ENCODE measurements at regions not wholly inside any gene's neighbourhood (a gene's known extent, or its start where the extent isn't known, plus 50 kb on each side); places are given as distances from the start of the nearest gene placed in this dataset.

DNA sequence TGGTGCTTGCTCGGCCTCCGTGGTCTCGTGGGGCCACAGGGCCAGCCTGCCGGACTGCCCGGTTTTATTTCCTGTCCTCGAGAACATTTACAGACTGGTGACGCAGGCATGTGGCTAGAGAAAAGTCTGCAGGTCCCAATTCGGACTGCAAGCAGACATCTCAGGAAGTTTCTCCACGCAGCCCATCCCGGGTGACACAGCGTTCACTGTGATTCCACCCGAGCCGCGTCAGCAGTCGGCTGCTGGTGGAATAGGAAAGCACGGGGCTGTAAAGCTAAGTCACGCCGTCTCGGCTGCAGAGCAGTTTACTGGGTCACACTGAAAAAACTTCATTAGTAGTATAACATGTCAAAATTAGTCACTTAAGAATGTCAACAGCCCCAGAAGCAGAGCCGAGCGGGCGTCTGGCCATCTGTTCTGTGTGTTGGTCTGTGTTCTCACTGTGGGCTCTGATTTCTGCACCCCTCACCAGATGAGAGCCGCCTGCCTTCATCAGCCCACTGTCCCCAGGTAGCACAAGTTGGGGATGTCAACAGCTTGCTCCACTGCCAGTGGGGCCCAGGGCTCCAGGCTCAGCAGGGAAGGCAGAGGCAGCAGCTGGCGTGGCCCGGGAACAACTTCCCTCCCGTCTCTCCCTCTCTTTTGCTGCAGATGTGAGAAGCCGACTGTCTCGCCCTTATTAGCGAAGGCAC, 363.7 kb downstream of the IRX2 start:
- Histone ChIP-seq H3K4me1 (no peaks in the 10 kb centered on the region), H3K27me3 (no peaks in the 10 kb centered on the region), H3K4me3 (no peak overlapping the region), H3K36me3 (no peaks in the 10 kb centered on the region), H3K27ac (no peak overlapping the region), H3K9me3 (no peaks in the 10 kb centered on the region)
- TF ChIP-seq, protein P1, sequence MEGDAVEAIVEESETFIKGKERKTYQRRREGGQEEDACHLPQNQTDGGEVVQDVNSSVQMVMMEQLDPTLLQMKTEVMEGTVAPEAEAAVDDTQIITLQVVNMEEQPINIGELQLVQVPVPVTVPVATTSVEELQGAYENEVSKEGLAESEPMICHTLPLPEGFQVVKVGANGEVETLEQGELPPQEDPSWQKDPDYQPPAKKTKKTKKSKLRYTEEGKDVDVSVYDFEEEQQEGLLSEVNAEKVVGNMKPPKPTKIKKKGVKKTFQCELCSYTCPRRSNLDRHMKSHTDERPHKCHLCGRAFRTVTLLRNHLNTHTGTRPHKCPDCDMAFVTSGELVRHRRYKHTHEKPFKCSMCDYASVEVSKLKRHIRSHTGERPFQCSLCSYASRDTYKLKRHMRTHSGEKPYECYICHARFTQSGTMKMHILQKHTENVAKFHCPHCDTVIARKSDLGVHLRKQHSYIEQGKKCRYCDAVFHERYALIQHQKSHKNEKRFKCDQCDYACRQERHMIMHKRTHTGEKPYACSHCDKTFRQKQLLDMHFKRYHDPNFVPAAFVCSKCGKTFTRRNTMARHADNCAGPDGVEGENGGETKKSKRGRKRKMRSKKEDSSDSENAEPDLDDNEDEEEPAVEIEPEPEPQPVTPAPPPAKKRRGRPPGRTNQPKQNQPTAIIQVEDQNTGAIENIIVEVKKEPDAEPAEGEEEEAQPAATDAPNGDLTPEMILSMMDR (IDR thresholded peaks at IDR 0.05) = no peak
- DNase-seq (ENCODE audit: low spot score) = peak; percentile 63

DNA sequence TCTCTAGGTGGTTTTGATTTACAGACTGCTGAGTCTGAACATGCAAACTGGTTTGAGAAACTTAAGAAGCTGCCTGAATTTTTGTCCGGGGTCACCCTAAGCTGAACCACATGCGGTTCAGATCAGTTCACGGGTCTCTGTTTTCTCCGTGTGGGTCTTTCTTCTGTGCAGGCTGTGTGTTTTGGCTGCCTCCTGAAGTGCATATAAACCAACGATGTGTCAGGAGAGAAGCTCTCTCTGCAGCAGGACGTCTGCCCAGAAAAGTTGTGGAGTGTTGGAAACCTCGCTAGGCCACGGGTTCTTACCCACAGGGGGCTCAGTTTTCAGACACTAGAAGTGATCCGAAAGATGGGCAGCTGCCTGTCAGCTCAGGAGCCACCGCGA, 364.2 kb downstream of the IRX2 start:
- no peaks in the 10 kb centered on the region for H3K27me3 ChIP-seq
- TF ChIP-seq, protein P1 (IDR thresholded peaks at IDR 0.05) = no peak
- no peak for DNase-seq (ENCODE audit: low spot score)
- no peaks in the 10 kb centered on the region for H3K4me1 ChIP-seq
- no peaks in the 10 kb centered on the region for H3K9me3 ChIP-seq
- no peak overlapping the region for H3K4me3 ChIP-seq
- H3K27ac ChIP-seq = no peak overlapping the region
- H3K36me3 ChIP-seq = no peaks in the 10 kb centered on the region

DNA sequence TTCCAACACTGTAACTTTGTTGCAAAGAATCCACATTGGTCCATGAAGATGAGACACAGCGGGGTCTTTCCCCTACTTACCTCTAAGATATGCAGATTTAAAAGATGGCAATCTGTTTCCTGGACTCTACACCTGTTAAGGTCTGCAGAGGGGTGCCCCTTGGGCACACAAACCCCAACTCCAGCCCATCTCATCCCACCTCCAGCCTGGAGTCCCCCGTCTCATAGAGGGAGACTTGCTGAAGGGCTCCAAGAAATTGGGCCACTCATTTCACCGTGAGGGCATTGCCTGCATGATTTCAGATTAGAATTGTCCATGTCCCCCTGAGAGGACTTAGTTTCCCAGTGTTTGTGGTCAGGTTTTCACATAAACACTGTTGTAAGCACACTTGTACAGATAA, 365.7 kb downstream of the IRX2 start:
- DNase-seq (ENCODE audit: low spot score) = no peak
- H3K9me3 ChIP-seq = no peaks in the 10 kb centered on the region
- TF ChIP-seq, protein P1 (IDR thresholded peaks at IDR 0.05) = no peak
- H3K4me3 ChIP-seq = no peak overlapping the region
- no peaks in the 10 kb centered on the region for H3K27me3 ChIP-seq
- H3K36me3 ChIP-seq = no peaks in the 10 kb centered on the region
- H3K27ac ChIP-seq = no peak overlapping the region
- no peaks in the 10 kb centered on the region for H3K4me1 ChIP-seq

- TF ChIP-seq, protein P1 (IDR thresholded peaks at IDR 0.05) = no peak
- H3K36me3 ChIP-seq = no peaks in the 10 kb centered on the region
- no peak overlapping the region for H3K27ac ChIP-seq
- no peaks in the 10 kb centered on the region for H3K27me3 ChIP-seq
- H3K4me1 ChIP-seq = no peaks in the 10 kb centered on the region
- no peak overlapping the region for H3K4me3 ChIP-seq
- DNase-seq (ENCODE audit: low spot score) = no peak
- H3K9me3 ChIP-seq = no peaks in the 10 kb centered on the region
Measured at GRCh38 chr5:2383698-2384065, 367.8 kb downstream of the IRX2 start.

DNA sequence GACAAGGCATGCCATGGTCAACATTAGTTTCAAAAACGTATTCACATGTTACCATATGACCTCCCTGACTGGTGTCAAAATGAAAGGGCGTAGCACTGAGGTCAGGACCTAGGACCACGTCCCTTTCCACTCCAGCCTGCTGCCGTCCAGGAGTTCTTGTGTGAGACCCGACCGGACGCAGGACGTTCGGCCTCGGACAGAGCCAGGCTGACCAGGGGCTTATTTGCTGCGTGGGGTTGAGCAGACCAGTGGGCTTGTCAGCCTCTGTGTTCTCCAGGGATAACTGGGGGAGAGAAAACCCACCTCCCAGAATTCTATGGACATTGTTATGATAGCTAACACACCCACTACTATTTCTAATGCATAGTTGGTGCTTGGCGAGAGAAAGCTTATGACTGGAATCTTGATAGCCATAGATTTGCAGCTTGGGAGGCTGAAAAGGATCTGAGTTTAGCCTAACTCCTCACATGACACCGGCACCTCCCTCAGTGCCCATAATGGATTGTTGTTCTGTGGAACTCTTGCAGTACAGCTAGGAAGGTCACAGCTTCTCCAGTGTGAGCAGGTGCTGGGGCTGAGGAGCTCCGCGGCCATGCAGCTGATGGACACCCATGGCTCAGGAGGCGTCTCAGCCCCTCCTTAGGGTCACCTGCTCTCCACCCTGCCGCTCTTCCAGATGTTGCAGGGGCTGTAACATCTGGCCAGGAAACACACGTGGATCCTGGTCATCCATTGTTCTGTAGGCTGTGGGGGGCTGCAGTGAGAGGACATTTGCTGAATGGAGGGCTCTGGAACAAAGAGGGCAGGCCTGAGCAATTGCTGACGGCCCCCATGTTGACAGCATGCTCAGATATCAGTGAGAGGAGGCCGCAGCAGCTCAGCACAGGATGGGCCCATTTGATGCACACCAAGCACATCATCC, 368.4 kb downstream of the IRX2 start:
- Histone ChIP-seq H3K4me3 (no peak overlapping the region), H3K36me3 (no peaks in the 10 kb centered on the region), H3K4me1 (no peaks in the 10 kb centered on the region), H3K27ac (no peak overlapping the region), H3K9me3 (no peaks in the 10 kb centered on the region), H3K27me3 (no peaks in the 10 kb centered on the region)
- DNase-seq (ENCODE audit: low spot score) = no peak
- TF ChIP-seq, protein P1 (IDR thresholded peaks at IDR 0.05) = no peak
